ENCODE measurements at regions not wholly inside any gene's neighbourhood (a gene's known extent, or its start where the extent isn't known, plus 50 kb on each side); places are given as distances from the start of the nearest gene placed in this dataset.

GRCh38 chr14:88937706-88938105 is 113.3 kb downstream of the TTC8 start:
- no peak for TF ChIP-seq CTCF (IDR thresholded peaks at IDR 0.05)
- TF ChIP-seq POLR2A (IDR thresholded peaks at IDR 0.05) = no peak
